HL-60/S4 (cell line): ENCODE measurements at regions not wholly inside any gene's neighbourhood (a gene's known extent, or its start where the extent isn't known, plus 50 kb on each side); places are given as distances from the start of the nearest gene placed in this dataset.
"Not testable (repeated sequence)": the region's sequence is repeated elsewhere in the genome, so short reads cannot be mapped to it uniquely, and the experiment has no call there.

Experiments used
- in situ Hi-C: fragments of 300-500 bp; cut with MboI; formaldehyde crosslinking; loops from 2 replicates; pipeline ENCODE4 v1.14.3; 2022; ENCODE audit warnings: low sequenced_read_pairs

DNA sequence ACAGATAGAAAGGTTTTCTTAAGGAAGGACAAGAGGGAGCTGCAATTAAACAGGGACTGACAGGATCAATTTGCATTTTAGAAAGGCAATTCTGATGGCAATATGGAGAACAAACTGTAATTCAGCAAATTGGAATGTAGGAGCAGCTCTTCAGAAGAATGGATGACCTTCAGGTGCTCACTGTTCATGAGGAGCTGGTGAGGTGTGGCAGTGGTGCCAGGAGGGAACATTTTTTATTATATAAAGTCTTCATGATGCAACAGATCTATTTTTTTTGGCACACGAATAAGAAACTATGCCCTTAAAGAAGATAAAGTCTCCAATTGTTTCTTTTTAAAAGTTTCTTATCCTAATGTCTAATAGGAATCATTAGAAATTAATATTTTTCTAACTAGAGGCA is 151.7 kb downstream of the SLC38A4 start:
- in situ Hi-C loops: no loop called here

DNA sequence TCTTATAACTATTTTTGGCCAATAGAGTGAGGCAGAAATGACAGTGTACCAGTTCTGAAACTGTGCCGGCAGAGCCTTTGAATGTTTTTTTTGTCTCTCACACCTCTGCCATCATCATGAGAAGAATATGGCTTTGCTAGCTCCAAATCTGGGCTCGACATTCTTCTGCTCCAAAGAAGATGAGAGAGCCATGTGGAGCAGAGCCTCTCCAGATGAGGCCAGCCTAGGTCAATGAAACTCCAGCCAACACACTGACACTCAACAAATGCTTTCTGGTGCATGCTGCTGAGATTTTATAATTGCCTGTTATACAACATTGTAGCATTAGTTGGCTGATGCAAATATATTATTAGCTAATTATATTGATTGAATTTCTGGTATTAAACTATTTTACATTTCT is 154.7 kb downstream of the SLC38A4 start:
- in situ Hi-C loops: no loop called here

DNA sequence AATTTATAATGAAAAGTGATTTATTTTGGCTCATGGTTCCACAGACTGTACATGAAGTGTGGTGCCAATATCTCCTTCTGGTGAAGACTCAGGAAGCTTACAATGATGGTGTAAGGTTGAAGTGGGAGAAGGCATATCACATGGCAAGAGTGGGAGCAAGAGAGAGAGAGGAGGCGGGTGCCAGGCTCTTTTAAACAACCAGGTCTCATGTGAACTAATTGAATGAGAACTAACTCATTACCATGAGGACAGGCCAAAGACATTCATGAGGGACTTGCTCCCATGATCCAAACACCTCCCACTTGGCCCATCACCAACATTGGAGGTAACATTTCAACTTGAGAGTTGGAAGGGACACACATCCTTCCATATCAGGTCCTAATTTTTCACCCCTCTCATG is 155.2 kb downstream of the SLC38A4 start:
- in situ Hi-C loops: no loop called here

GRCh38 chr12:46669720-46670119 is 156.1 kb downstream of the SLC38A4 start:
- in situ Hi-C loops: loop anchor here (10.0 kb wide), 1 partner anchor 295 kb away; the partner anchor contains the start of gene SLC38A2

DNA sequence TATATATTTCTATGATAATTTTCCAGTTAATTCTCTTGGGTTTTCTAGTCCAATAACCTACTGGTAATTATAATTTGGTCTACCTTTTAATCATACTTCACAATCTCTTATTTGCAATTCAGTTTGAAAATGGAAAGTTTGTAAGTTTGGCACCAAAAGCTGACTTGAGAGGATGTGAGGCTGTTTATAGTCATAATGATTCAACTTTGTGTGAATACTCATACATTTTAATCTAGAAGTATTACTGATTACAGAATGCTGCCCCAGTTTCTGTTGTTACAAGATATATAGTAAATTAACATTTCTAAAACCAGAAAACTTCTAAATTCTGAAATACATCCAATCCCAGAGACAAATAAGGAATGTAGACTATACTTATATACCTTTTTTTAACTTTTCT is 158.2 kb downstream of the SLC38A4 start:
- in situ Hi-C loops: loop anchor here (10.0 kb wide), 1 partner anchor 293 kb away; the partner anchor contains the start of gene SLC38A2

- in situ Hi-C loops: loop anchor here (10.0 kb wide), 1 partner anchor 290 kb away; the partner anchor contains the start of gene SLC38A2
These were observed 161.0 kb downstream of the SLC38A4 start for GRCh38 chr12:46664761-46665287.

DNA sequence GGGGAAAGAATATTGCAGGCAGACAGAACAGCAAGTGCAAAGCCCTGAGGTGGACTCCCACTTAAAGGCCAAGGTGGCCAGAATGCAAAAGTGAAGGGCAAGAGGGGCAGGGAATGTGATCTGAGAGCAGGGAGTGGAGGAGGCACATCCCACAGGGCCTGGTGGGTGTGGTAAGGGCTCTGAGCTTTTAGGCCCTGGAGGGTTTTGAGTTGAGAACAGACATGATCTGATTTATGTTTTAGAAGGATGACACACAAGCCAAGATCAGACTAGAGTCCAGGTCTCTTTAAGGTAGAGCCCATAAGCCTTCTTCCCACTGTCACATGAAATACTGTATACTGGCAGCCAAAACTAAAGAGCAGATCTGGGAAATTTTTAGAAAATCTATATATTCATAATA is 162.5 kb downstream of the SLC38A4 start:
- in situ Hi-C loops: loop anchor here (10.0 kb wide), 1 partner anchor 289 kb away; the partner anchor contains the start of gene SLC38A2

DNA sequence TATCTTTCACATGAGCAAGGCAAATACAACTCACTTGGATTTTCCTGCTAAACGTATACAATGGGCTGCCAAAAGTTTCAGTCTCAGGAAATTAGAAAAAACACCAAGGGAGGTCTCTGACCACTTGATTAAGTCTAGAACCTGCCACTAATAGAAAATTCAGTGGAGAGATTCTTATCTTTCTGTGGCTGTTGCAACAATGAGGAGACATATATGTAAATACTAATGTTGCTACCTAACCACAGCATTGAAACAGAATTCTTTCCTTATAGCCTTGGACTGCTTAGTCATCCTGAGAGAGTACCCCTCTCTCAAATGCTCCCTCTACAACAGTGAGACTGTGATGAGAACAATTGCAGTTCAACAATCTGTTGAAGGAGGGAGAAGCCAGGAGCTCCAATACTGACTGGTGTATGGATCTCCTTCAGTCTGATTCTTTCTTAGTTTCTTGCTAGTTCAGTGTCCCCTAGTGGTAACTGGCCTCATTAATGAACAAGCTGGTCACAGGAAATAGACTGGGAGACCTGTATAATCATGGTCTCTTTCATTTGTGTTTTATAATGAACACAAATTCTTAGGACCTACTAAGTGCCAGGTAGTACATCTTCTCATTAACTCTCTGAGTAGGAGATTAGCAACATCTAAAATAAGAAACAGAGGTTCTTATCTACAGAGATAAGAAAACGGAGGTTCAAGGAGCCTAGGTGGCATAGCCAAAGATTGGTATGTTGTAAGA is 164.5 kb downstream of the SLC38A4 start:
- in situ Hi-C loops: loop anchor here (10.0 kb wide), 1 partner anchor 286 kb away; the partner anchor contains the start of gene SLC38A2

DNA sequence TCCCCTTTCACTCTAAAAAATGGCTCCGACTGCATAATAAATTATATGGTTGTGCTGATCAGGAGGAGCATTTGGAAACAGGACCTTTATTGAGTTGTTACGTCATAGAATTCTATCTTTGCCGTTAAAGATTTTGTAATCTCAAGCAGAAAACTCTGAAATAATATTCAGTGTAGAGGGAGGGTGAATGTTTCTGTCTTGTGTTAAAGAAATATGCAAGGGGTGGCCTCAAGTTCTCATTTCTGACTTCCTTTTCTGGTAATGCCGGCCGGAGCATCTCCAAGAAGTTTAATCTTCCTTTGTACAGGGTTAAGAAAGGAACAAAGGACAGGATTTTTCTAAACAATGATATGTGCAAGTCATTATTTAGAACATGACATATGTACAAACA is 165.1 kb downstream of the SLC38A4 start:
- in situ Hi-C loops: loop anchor here (10.0 kb wide), 1 partner anchor 286 kb away; the partner anchor contains the start of gene SLC38A2

- in situ Hi-C loops: loop anchor here (10.0 kb wide), 1 partner anchor 285 kb away; the partner anchor contains the start of gene SLC38A2
These were observed 165.5 kb downstream of the SLC38A4 start for GRCh38 chr12:46660276-46660675.

DNA sequence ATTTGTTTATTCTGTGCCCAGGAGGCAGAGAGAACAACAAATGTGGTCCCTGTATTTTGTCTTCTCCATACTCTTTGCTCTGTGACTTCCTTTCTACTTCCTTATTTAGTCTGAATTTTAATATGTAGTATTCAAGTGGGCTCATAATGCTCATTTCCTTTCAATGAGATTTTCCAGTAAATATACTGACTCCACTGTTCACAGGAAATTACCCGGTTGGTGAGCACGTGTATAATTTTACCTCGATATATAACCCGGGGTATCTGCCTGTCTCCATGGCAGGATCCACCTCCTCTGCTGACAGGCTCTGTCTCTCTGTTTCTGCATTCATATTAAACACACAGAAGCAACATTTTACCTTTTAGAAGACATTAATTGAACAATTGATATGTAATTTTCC is 166.0 kb downstream of the SLC38A4 start:
- in situ Hi-C loops: loop anchor here (10.0 kb wide), 1 partner anchor 285 kb away; the partner anchor contains the start of gene SLC38A2

GRCh38 chr12:46659032-46659650 is 166.7 kb downstream of the SLC38A4 start:
- in situ Hi-C loops: no loop called here

GRCh38 chr12:46657453-46658411 is 168.1 kb downstream of the SLC38A4 start:
- in situ Hi-C loops: no loop called here

DNA sequence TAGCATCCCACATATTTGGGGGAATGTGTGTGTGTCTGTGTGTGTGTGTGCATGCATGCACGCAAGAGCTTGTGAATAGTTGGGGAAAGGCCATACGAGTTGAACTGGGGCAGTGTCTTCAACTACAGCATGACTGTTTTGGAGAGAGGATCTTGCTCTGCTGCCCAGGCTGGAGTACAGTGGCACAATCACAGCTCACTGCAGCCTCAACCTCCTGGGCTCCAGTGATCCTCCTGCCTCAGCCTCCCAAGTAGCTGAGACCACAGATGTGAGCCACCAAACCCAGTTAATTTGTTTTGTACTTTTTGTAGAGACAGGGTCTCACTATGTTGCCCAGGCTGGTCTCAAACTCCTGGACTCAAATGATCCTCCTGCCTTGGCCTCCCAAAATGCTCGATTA is 169.8 kb downstream of the SLC38A4 start:
- in situ Hi-C loops: not testable (repeated sequence)

DNA sequence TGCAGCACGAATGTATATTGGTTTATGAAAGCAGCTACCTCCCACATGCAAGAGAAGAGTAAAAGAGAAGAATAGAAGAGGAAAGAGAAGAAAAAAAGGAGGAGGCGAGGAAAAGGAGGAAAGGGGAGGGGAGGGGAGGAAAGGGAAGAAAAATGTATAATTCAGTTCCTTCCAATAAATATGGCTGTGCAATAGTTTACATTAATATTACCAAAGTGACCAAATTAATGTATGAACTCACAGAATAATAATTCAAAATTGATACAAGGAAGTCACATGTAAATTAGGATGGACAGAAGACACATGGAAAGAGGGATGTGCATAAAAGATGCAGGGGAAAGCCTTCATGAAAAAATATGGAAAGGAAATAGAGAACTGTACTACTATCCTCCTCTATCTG is 172.5 kb downstream of the SLC38A4 start:
- in situ Hi-C loops: no loop called here

DNA sequence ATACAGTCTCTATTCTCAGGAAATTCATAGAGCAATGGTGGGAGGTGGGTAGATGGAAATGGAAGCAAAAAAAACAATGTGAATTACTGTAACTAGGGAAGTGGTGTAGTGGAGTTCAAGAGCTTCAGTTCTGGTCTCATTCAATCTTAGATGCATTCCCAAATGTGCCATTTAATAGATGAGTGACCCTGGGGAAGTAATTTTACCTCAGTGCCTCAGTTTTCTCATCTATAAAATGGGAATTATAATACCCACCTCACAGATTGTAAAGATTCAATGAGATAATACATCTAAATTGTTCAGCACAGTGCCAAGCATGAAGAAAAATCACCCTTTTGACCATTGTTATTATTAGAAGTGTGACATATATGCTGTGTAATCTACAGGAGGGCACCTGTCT is 173.1 kb downstream of the SLC38A4 start:
- in situ Hi-C loops: no loop called here

GRCh38 chr12:46650688-46651087 is 175.1 kb downstream of the SLC38A4 start:
- in situ Hi-C loops: no loop called here

DNA sequence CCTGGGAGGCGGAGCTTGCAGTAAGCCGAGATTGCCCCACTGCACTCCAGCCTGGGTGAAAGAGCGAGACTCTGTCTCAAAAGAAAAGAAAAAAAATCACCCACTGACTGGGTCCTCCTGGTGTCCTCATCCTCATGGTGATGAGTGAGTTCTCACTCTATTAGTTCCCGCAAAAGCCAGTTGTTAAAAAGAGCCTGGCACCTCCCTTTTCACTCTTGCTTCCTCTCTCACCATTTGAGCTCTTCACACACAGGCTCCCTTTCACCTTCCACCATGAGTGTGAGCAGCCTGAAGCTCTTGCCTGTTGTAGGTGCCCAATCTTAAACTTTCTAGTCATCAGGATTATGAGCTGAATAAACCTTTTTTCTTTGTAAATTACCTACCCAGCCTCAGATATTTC is 176.4 kb downstream of the SLC38A4 start:
- in situ Hi-C loops: no loop called here

GRCh38 chr12:46647034-46647433 is 178.8 kb downstream of the SLC38A4 start:
- in situ Hi-C loops: no loop called here

GRCh38 chr12:46641649-46642048 is 184.1 kb downstream of the SLC38A4 start:
- in situ Hi-C loops: not testable (repeated sequence)

GRCh38 chr12:46635818-46636217 is 190.0 kb downstream of the SLC38A4 start:
- in situ Hi-C loops: no loop called here
